ENCODE measurements at regions not wholly inside any gene's neighbourhood (a gene's known extent, or its start where the extent isn't known, plus 50 kb on each side); places are given as distances from the start of the nearest gene placed in this dataset.

DNA sequence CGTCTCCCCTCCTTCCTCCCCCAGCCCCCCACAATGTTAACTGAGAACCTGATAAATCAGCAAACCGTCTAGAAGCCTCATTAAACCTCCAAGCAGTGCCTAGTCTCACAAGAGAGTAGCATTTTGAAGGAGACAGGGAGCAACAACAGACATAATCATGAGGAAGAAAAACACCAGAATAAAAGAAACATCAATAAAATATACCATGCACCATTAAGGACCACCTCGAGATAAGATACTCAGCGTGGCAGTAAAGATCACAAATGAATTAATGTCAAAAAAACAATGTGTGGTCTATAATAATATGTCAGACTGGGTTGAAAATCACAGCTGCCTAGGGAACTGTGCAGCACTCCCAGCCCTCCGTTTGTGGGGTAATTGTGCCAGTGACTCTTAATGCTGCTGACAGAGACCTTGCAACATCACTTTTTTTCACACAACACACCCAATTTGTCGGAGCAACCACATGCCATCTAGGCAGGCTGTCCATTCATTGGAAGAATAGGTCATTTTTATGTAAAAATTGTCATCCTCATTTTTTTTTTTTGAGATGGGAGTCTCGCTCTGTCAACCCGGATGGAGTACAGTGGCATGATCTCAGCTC is 450.8 kb upstream of the WWC1 start:
- Histone ChIP-seq H3K27me3 (ENCODE audit: insufficient read depth, low read length) (no peaks in the 10 kb centered on the region), H3K4me3 (ENCODE audit: low read depth, low read length, poor library complexity, severe bottlenecking) (no peak overlapping the region)

DNA sequence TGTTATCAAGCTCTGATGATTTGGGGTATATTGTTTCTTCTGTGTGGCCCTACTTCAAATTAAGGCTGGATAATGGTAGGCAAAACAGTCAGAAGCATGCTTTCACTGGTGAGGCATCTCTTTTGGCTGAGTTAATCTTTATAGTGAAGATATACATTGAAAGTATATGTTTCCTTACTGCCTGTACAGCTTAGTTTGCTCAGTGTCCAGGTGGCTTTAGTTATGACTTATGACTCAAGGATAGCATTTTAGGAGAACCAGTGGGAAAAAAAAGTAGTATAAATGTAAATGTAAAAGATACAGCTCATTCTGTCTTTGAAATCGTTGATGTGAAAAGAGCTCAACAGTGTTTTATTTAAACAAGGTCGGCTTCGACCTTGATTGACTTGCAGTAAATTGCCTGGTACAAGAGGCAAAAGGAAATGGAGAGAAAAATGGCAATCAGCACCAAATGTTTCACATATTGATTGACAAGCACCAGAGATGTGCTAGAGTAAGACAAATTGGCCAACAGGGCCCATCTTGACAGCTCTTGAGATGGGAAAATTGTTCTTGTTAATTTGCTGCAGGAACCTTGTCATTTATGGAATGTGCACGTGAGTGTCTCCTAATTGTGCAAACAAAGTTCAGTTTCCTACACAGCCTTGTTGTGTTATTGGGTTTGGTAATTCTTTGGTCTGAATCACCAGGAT is 447.4 kb upstream of the WWC1 start:
- Histone ChIP-seq H3K36me3 (ENCODE audit: insufficient read depth, low read length) (no peaks in the 10 kb centered on the region), H3K9me3 (ENCODE audit: low read length) (no peaks in the 10 kb centered on the region), H3K4me2 (ENCODE audit: low read length) (no peak overlapping the region), H4K20me1 (ENCODE audit: insufficient read depth, low read length) (no peaks in the 10 kb centered on the region), H3K27ac (ENCODE audit: low read depth, low read length, poor library complexity, severe bottlenecking) (no peak overlapping the region), H3K9ac (ENCODE audit: low read length) (no peak overlapping the region), H3K4me3 (ENCODE audit: low read depth, low read length, poor library complexity, severe bottlenecking) (no peak overlapping the region), H3K27me3 (ENCODE audit: insufficient read depth, low read length) (no peaks in the 10 kb centered on the region), H2AFZ (ENCODE audit: low read length) (no peak overlapping the region), H3K79me2 (ENCODE audit: insufficient read depth, low read length) (no peaks in the 10 kb centered on the region), H3K4me1 (ENCODE audit: insufficient read depth, low read length, severe bottlenecking) (no peaks in the 10 kb centered on the region), H3F3A (ENCODE audit: insufficient read depth, low read length) (no peaks in the 10 kb centered on the region), H3K9me2 (ENCODE audit: low read depth, low read length) (no peaks in the 10 kb centered on the region)
- TF ChIP-seq, protein P1, sequence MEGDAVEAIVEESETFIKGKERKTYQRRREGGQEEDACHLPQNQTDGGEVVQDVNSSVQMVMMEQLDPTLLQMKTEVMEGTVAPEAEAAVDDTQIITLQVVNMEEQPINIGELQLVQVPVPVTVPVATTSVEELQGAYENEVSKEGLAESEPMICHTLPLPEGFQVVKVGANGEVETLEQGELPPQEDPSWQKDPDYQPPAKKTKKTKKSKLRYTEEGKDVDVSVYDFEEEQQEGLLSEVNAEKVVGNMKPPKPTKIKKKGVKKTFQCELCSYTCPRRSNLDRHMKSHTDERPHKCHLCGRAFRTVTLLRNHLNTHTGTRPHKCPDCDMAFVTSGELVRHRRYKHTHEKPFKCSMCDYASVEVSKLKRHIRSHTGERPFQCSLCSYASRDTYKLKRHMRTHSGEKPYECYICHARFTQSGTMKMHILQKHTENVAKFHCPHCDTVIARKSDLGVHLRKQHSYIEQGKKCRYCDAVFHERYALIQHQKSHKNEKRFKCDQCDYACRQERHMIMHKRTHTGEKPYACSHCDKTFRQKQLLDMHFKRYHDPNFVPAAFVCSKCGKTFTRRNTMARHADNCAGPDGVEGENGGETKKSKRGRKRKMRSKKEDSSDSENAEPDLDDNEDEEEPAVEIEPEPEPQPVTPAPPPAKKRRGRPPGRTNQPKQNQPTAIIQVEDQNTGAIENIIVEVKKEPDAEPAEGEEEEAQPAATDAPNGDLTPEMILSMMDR (IDR thresholded peaks at IDR 0.05; ENCODE audit: low read length) = no peak
- TF ChIP-seq EZH2 (IDR thresholded peaks at IDR 0.05; ENCODE audit: borderline replicate concordance, low read length) = no peak

More for the DNA sequence above, 450.8 kb upstream of the WWC1 start:
- Histone ChIP-seq H3F3A (ENCODE audit: insufficient read depth, low read length) (no peaks in the 10 kb centered on the region), H3K4me2 (ENCODE audit: low read length) (no peak overlapping the region), H3K9ac (ENCODE audit: low read length) (no peak overlapping the region), H3K27ac (ENCODE audit: low read depth, low read length, poor library complexity, severe bottlenecking) (no peak overlapping the region), H3K9me2 (ENCODE audit: low read depth, low read length) (no peaks in the 10 kb centered on the region), H3K9me3 (ENCODE audit: low read length) (no peaks in the 10 kb centered on the region), H3K4me1 (ENCODE audit: insufficient read depth, low read length, severe bottlenecking) (no peaks in the 10 kb centered on the region), H3K79me2 (ENCODE audit: insufficient read depth, low read length) (no peaks in the 10 kb centered on the region), H2AFZ (ENCODE audit: low read length) (no peak overlapping the region), H3K36me3 (ENCODE audit: insufficient read depth, low read length) (no peaks in the 10 kb centered on the region), H4K20me1 (ENCODE audit: insufficient read depth, low read length) (no peaks in the 10 kb centered on the region)
- TF ChIP-seq, protein P1 (IDR thresholded peaks at IDR 0.05; ENCODE audit: low read length) = no peak
- no peak for TF ChIP-seq EZH2 (IDR thresholded peaks at IDR 0.05; ENCODE audit: borderline replicate concordance, low read length)

DNA sequence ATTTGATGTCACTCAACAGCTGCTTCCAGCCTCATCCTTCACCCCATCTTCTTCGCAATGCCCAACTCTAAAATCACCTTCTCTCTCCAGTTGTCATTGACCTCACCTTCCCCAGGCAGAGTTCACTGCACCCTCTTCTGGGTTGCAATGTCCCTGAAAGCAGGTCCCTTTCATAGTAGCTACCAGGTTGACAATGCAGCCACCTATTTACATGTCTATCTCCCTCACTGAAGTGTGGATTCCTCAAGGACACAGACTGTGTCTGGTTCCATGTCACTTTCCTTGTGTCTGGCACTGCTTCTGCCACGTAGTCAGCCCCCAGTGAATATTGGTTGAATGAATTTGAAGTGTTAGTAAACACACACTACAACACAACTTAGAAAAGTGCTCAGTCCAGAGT is 445.5 kb upstream of the WWC1 start:
- no peaks in the 10 kb centered on the region for H3K4me1 ChIP-seq (ENCODE audit: insufficient read depth, low read length, severe bottlenecking)
- H3K27me3 ChIP-seq (ENCODE audit: insufficient read depth, low read length) = no peaks in the 10 kb centered on the region
- H3K79me2 ChIP-seq (ENCODE audit: insufficient read depth, low read length) = no peaks in the 10 kb centered on the region
- no peak overlapping the region for H2AFZ ChIP-seq (ENCODE audit: low read length)
- H3K9me3 ChIP-seq (ENCODE audit: low read length) = no peaks in the 10 kb centered on the region
- no peak overlapping the region for H3K4me3 ChIP-seq (ENCODE audit: low read depth, low read length, poor library complexity, severe bottlenecking)
- no peaks in the 10 kb centered on the region for H4K20me1 ChIP-seq (ENCODE audit: insufficient read depth, low read length)
- H3K36me3 ChIP-seq (ENCODE audit: insufficient read depth, low read length) = no peaks in the 10 kb centered on the region
- no peak overlapping the region for H3K9ac ChIP-seq (ENCODE audit: low read length)
- H3K27ac ChIP-seq (ENCODE audit: low read depth, low read length, poor library complexity, severe bottlenecking) = no peak overlapping the region
- TF ChIP-seq, protein P1 (IDR thresholded peaks at IDR 0.05; ENCODE audit: low read length) = no peak
- TF ChIP-seq EZH2 (IDR thresholded peaks at IDR 0.05; ENCODE audit: borderline replicate concordance, low read length) = no peak
- no peaks in the 10 kb centered on the region for H3F3A ChIP-seq (ENCODE audit: insufficient read depth, low read length)
- H3K4me2 ChIP-seq (ENCODE audit: low read length) = no peak overlapping the region
- H3K9me2 ChIP-seq (ENCODE audit: low read depth, low read length) = no peaks in the 10 kb centered on the region
